H1 (cell line): ENCODE measurements at regions not wholly inside any gene's neighbourhood (a gene's known extent, or its start where the extent isn't known, plus 50 kb on each side); places are given as distances from the start of the nearest gene placed in this dataset.

Experiments
- CTCF ChIA-PET: fragments of 300-600 bp; sonication (Branson Sonifier 250); formaldehyde crosslinking; loops from one replicate; lab custom pipeline; 2021; ENCODE audit not compliant: partially characterized antibody; lab: Charles Lee
- POLR2A ChIA-PET: fragments of 300-600 bp; sonication (Branson Sonifier 250); formaldehyde crosslinking; loops from one replicate; lab custom pipeline; 2021; ENCODE audit warnings: inconsistent platforms; ENCODE audit not compliant: partially characterized antibody; lab: Charles Lee
- DNase-seq, 2 experiments: peaks; one replicate each; pipeline versions ENCODE4 v3.0.0 to v3.0.0-alpha.2; 2010 to 2022; ENCODE audit warnings: low spot score in 2 of 2, low read depth in 1 of 2, mixed read lengths in 1 of 2
- FAIRE-seq: peaks from 2 replicates; lab custom pipeline; 2011; peaks lifted over from hg19 to GRCh38; lab: Jason Lieb, UNC
- H2AFZ ChIP-seq: 2 replicates; pipeline ENCODE4 v1.8.1; 2012; ENCODE audit warnings: low read length, inconsistent platforms
- H2AK5ac ChIP-seq: 2 replicates; pipeline ENCODE4 v1.6.1; 2013; ENCODE audit warnings: low read depth, low read length
- H2BK120ac ChIP-seq: replicated peaks from 2 replicates; pipeline ENCODE3; 2013; ENCODE audit warnings: low read depth, low read length, inconsistent platforms
- H2BK12ac ChIP-seq: 2 replicates; pipeline ENCODE4 v1.6.1; 2013; ENCODE audit warnings: low read depth, low read length
- H2BK15ac ChIP-seq: 2 replicates; pipeline ENCODE4 v1.6.1; 2013; ENCODE audit warnings: low read length
- H2BK20ac ChIP-seq: 2 replicates; pipeline ENCODE4 v1.6.1; 2013; ENCODE audit warnings: low read length
- H2BK5ac ChIP-seq: 2 replicates; pipeline ENCODE4 v1.6.1; 2013; ENCODE audit warnings: low read depth, low read length
- H3K14ac ChIP-seq: 2 replicates; pipeline ENCODE4 v1.6.1; 2013; ENCODE audit warnings: inconsistent platforms; ENCODE audit not compliant: insufficient read length
- H3K18ac ChIP-seq: 2 replicates; pipeline ENCODE4 v1.6.1; 2013; ENCODE audit warnings: low read length; ENCODE audit errors: extremely low read depth
- H3K23ac ChIP-seq: 2 replicates; pipeline ENCODE4 v1.6.1; 2013; ENCODE audit warnings: inconsistent platforms; ENCODE audit not compliant: insufficient read length
- H3K23me2 ChIP-seq: 2 replicates; pipeline ENCODE4 v1.6.1; 2013; ENCODE audit warnings: low read depth, low read length
- H3K27ac ChIP-seq: 2 replicates; pipeline ENCODE4 v1.6.1; 2011; ENCODE audit warnings: low read depth, low read length, inconsistent platforms
- H3K27me3 ChIP-seq, 4 experiments: replicated peaks in 1 of 4; 1 replicate in 1 of 4; 2 replicates in 3 of 4; pipeline versions ENCODE4 v1.6.1 to v1.8.1; 2011 to 2013; ENCODE audit warnings: low read length in 3 of 4, mild to moderate bottlenecking in 3 of 4, inconsistent platforms in 2 of 4, mixed read lengths in 2 of 4, moderate library complexity in 1 of 4; ENCODE audit not compliant: control insufficient read depth in 3 of 4, insufficient read depth in 3 of 4; ENCODE audit errors: extremely low read depth in 1 of 4
- H3K36me3 ChIP-seq, 4 experiments: 2 replicates each; pipeline versions ENCODE4 v1.6.1 to v1.8.1; 2011 to 2013; ENCODE audit warnings: mild to moderate bottlenecking in 4 of 4, low read length in 3 of 4, moderate library complexity in 2 of 4, control low read depth in 1 of 4, inconsistent platforms in 1 of 4; ENCODE audit not compliant: insufficient read depth in 4 of 4, control insufficient read depth in 2 of 4
- H3K4ac ChIP-seq: replicated peaks from 2 replicates; pipeline ENCODE3; 2013; ENCODE audit warnings: low read length, low read depth, mixed read lengths, inconsistent platforms; ENCODE audit not compliant: insufficient read length
- H3K4me1 ChIP-seq, 4 experiments: replicated peaks in 1 of 4; 1 replicate in 1 of 4; 2 replicates in 3 of 4; pipeline versions ENCODE4 v1.6.1 to v1.8.1; 2011 to 2013; ENCODE audit warnings: low read length in 3 of 4, inconsistent platforms in 2 of 4, mixed read lengths in 1 of 4; ENCODE audit not compliant: insufficient read depth in 4 of 4, control insufficient read depth in 3 of 4
- H3K4me2 ChIP-seq, 2 experiments: 2 replicates each; pipeline versions ENCODE4 v1.6.1 to v1.8.1; 2011 to 2013; ENCODE audit warnings: low read depth in 2 of 2, low read length in 2 of 2, control low read depth in 1 of 2, inconsistent platforms in 1 of 2, mild to moderate bottlenecking in 1 of 2; ENCODE audit not compliant: insufficient read depth in 1 of 2
- H3K4me3 ChIP-seq, 4 experiments: fragments of 200-600, 300-600 bp in 1 of 4; sonication (generic), shearing (Covaris generic), sonication (Bioruptor Twin) in 1 of 4; 2 replicates each; pipeline versions ENCODE4 v1.5.1 to v1.8.1; 2011 to 2016; ENCODE audit warnings: low read length in 4 of 4, low read depth in 3 of 4, control low read depth in 2 of 4, inconsistent platforms in 2 of 4, mild to moderate bottlenecking in 2 of 4, mixed read lengths in 1 of 4, moderate library complexity in 1 of 4; ENCODE audit not compliant: insufficient read depth in 2 of 4; ENCODE audit errors: extremely low read depth in 1 of 4
- H3K56ac ChIP-seq: replicated peaks from 2 replicates; pipeline ENCODE3; 2013; ENCODE audit warnings: low read depth, mild to moderate bottlenecking, mixed read lengths, low read length, inconsistent platforms; ENCODE audit not compliant: insufficient read length
- H3K79me1 ChIP-seq: 2 replicates; pipeline ENCODE4 v1.6.1; 2013; ENCODE audit warnings: low read depth, low read length, control low read depth
- H3K79me2 ChIP-seq, 2 experiments: 2 replicates each; pipeline versions ENCODE4 v1.6.1 to v1.8.1; 2012 to 2013; ENCODE audit warnings: low read length in 2 of 2, mild to moderate bottlenecking in 2 of 2, inconsistent platforms in 1 of 2; ENCODE audit not compliant: insufficient read depth in 2 of 2, control insufficient read depth in 1 of 2
- H3K9ac ChIP-seq, 4 experiments: replicated peaks in 1 of 4; 1 replicate in 1 of 4; 2 replicates in 3 of 4; pipeline versions ENCODE4 v1.6.1 to v1.8.1; 2011 to 2013; ENCODE audit warnings: low read depth in 3 of 4, low read length in 3 of 4, control low read depth in 2 of 4, mild to moderate bottlenecking in 2 of 4, moderate library complexity in 2 of 4, inconsistent platforms in 1 of 4; ENCODE audit errors: extremely low read depth in 1 of 4
- H3K9me3 ChIP-seq, 2 experiments: 2 replicates each; pipeline versions ENCODE4 v1.6.1 to v1.8.1; 2012 to 2013; ENCODE audit warnings: mild to moderate bottlenecking in 2 of 2, moderate library complexity in 2 of 2, control low read depth in 1 of 2, inconsistent platforms in 1 of 2, low read depth in 1 of 2, low read length in 1 of 2, mixed read lengths in 1 of 2; ENCODE audit not compliant: insufficient read depth in 2 of 2
- H4K20me1 ChIP-seq, 2 experiments: replicated peaks in 1 of 2; 2 replicates each; pipeline versions ENCODE3 to v1.8.1; 2011 to 2013; ENCODE audit warnings: inconsistent platforms in 2 of 2, low read length in 2 of 2, mild to moderate bottlenecking in 1 of 2; ENCODE audit not compliant: insufficient read depth in 2 of 2, control insufficient read depth in 1 of 2
- H4K5ac ChIP-seq: 2 replicates; pipeline ENCODE4 v1.6.1; 2013; ENCODE audit warnings: low read length, low read depth, mixed read lengths, inconsistent platforms; ENCODE audit not compliant: insufficient read length
- H4K8ac ChIP-seq: 2 replicates; pipeline ENCODE4 v1.8.0; 2013; ENCODE audit warnings: mild to moderate bottlenecking, moderate library complexity, low read length, inconsistent platforms; ENCODE audit not compliant: insufficient read depth; ENCODE audit errors: extremely low read depth
- H4K91ac ChIP-seq: replicated peaks from 2 replicates; pipeline ENCODE3; 2013; ENCODE audit warnings: low read length, mixed read lengths, inconsistent platforms; ENCODE audit not compliant: insufficient read length
- BCL11A ChIP-seq, 2 experiments: IDR thresholded peaks; one replicate each; pipeline ENCODE4 v1.6.1; 2011; ENCODE audit warnings: low read depth in 2 of 2, low read length in 2 of 2, mild to moderate bottlenecking in 2 of 2
- RAD21 ChIP-seq, 2 experiments: IDR thresholded peaks in 1 of 2; conservative IDR thresholded peaks in 1 of 2; 2 replicates each; pipeline ENCODE4 v1.6.1; 2011; ENCODE audit warnings: low read depth in 2 of 2, low read length in 2 of 2, improper control_type of control experiment in 1 of 2, inconsistent platforms in 1 of 2, mild to moderate bottlenecking in 1 of 2, moderate library complexity in 1 of 2
- USF2 ChIP-seq: IDR thresholded peaks from 2 replicates; pipeline ENCODE4 v1.6.1; 2011; ENCODE audit warnings: low read length, improper control_type of control experiment
- WGBS, 2 experiments: shearing (Covaris generic) in 1 of 2; methylation state at CpG; one replicate each; pipeline versions ENCODE4 v1.1.6 to v1.1.7; 2013 to 2015; ENCODE audit warnings: low lambda C conversion rate in 2 of 2, mixed read lengths in 2 of 2, inconsistent platforms in 1 of 2, low coverage in 1 of 2, missing lambda C conversion rate in 1 of 2; ENCODE audit not compliant: insufficient replicate concordance in 2 of 2, insufficient coverage in 1 of 2, insufficient read length in 1 of 2; ENCODE audit errors: extremely low coverage in 1 of 2, missing lambda C conversion rate in 1 of 2; 5-methylcytosine and 5-hydroxymethylcytosine counted together

GRCh38 chr2:38487852-38488251, 110.8 kb upstream of the ATL2 start:
- Histone ChIP-seq H3K18ac (no peak overlapping the region), H3K36me3 (no peaks in the 10 kb centered on the region), H3K9me3 (no peaks in the 10 kb centered on the region), H3K4me1 (peaks cover 0 to 3% (median 0%) of the 10 kb centered on the region in 4 experiments; a peak in 1 of 7 replicates), H2BK20ac (no peak overlapping the region), H2BK5ac (no peak overlapping the region), H3K79me1 (no peaks in the 10 kb centered on the region), H3K14ac (no peak overlapping the region), H3K4me3 (no peak overlapping the region), H2BK120ac (no peak overlapping the region), H4K91ac (no peak overlapping the region), H2BK12ac (no peak overlapping the region), H3K27me3 (no peaks in the 10 kb centered on the region), H3K79me2 (no peaks in the 10 kb centered on the region), H3K4ac (no peak overlapping the region), H3K27ac (no peak overlapping the region), H3K56ac (no peak overlapping the region), H2BK15ac (no peak overlapping the region), H2AK5ac (no peak overlapping the region), H3K23me2 (no peaks in the 10 kb centered on the region), H3K4me2 (no peak overlapping the region), H4K20me1 (no peaks in the 10 kb centered on the region), H4K8ac (no peak overlapping the region), H2AFZ (no peak overlapping the region), H3K9ac (no peak overlapping the region), H3K23ac (no peak overlapping the region), H4K5ac (no peak overlapping the region)
- POLR2A ChIA-PET = no interaction called here
- CTCF ChIA-PET = interaction anchor here (0.9 to 1.6 kb wide), 4 partner anchors 9 to 164 kb away, joined by 3 to 6 read pairs (median 3); no protein-coding TSS in a partner anchor
- 84% methylated on average over 10 of the region's 10 CpGs; no CpG with 5 or more reads in 1 of the 2 experiments for WGBS, 2 experiments
- DNase-seq (no peak), FAIRE-seq (no peak)
- TF ChIP-seq USF2 = no peak
- no peak for TF ChIP-seq BCL11A (IDR thresholded peaks at IDR 0.05; ENCODE audit: low read depth in 2 of 2, low read length in 2 of 2)
- TF ChIP-seq RAD21 (IDR thresholded peaks at IDR 0.05 in 1 of 2, conservative IDR thresholded peaks at IDR 0.05 in 1 of 2; ENCODE audit: low read depth in 2 of 2, low read length in 2 of 2) = peak in 1 of 2 experiments; percentile 9; a peak in 1 of 4 replicates
